PC-9 (cell line): ENCODE measurements at regions not wholly inside any gene's neighbourhood (a gene's known extent, or its start where the extent isn't known, plus 50 kb on each side); places are given as distances from the start of the nearest gene placed in this dataset.

Experiments
- BruUV-seq: library from RNA; stranded (reverse); fragments of 400-500 nt; replicated peaks from 2 replicates; lab custom pipeline; 2021; lab: Mats Ljungman, UMichigan
- CTCF ChIA-PET: fragments of 300-600 bp; sonication (Branson Sonifier 250); formaldehyde crosslinking; loops from one replicate; lab custom pipeline; 2022; ENCODE audit warnings: antibody characterized with exemption; lab: Charles Lee
- POLR2A ChIA-PET: fragments of 300-600 bp; sonication (Branson Sonifier 250); formaldehyde crosslinking; loops from one replicate; lab custom pipeline; 2022; ENCODE audit warnings: antibody characterized with exemption; ENCODE audit not compliant: unreplicated experiment; lab: Charles Lee
- DNase-seq, 2 experiments: peaks; one replicate each; pipeline versions ENCODE4 v3.0.0 to v3.0.0-alpha.2; 2015 to 2022; ENCODE audit warnings: mixed read lengths in 1 of 2
- H2AFZ ChIP-seq: fragments of 200-600 bp; sonication (generic); 2 replicates; pipeline ENCODE4 v1.8.1; 2017; ENCODE audit warnings: antibody characterized with exemption
- H3F3A ChIP-seq: fragments of 200-600 bp; sonication (generic); 2 replicates; pipeline ENCODE4 v1.8.1; 2017; ENCODE audit warnings: antibody characterized with exemption, mild to moderate bottlenecking, low read depth; ENCODE audit not compliant: insufficient read depth
- H3K27ac ChIP-seq: fragments of 200-600 bp; sonication (generic); 2 replicates; pipeline ENCODE4 v1.6.1; 2016; ENCODE audit warnings: mixed run types
- H3K27me3 ChIP-seq: fragments of 200-600 bp; sonication (generic); 2 replicates; pipeline ENCODE4 v1.6.1; 2016; ENCODE audit warnings: low read depth, mixed run types; ENCODE audit not compliant: insufficient read depth
- H3K36me3 ChIP-seq: fragments of 200-600 bp; sonication (generic); 2 replicates; pipeline ENCODE4 v1.6.1; 2016; ENCODE audit warnings: low read depth, mixed run types
- H3K4me1 ChIP-seq: fragments of 200-600 bp; sonication (generic); replicated peaks from 2 replicates; pipeline ENCODE4 v1.6.1; 2016; ENCODE audit warnings: mixed run types; ENCODE audit not compliant: insufficient read depth
- H3K4me2 ChIP-seq: fragments of 200-600 bp; sonication (generic); 2 replicates; pipeline ENCODE4 v1.6.1; 2017; ENCODE audit warnings: mixed run types
- H3K4me3 ChIP-seq: fragments of 200-600 bp; sonication (generic); 2 replicates; pipeline ENCODE4 v1.6.1; 2016; ENCODE audit warnings: mixed run types
- H3K79me2 ChIP-seq: fragments of 200-600 bp; sonication (generic); 2 replicates; pipeline ENCODE4 v1.6.1; 2017; ENCODE audit warnings: low read depth, mixed run types
- H3K9me2 ChIP-seq: fragments of 200-600 bp; sonication (generic); 2 replicates; pipeline ENCODE4 v1.8.1; 2017; ENCODE audit warnings: mild to moderate bottlenecking; ENCODE audit not compliant: insufficient read depth
- H3K9me3 ChIP-seq: fragments of 200-600 bp; sonication (generic); 2 replicates; pipeline ENCODE4 v1.8.1; 2016; ENCODE audit warnings: low read depth; ENCODE audit not compliant: insufficient read depth
- H4K20me1 ChIP-seq: fragments of 200-600 bp; sonication (generic); 2 replicates; pipeline ENCODE4 v1.8.1; 2017; ENCODE audit not compliant: insufficient read depth
- EZH2 ChIP-seq: fragments of 200-600 bp; sonication (generic); IDR thresholded peaks from 2 replicates; pipeline ENCODE4 v1.8.0; 2017; ENCODE audit warnings: antibody characterized with exemption, low read depth
- intact Hi-C: fragments of 100-400 bp; cut with micrococcal nuclease; formaldehyde crosslinking; loops from one replicate; pipeline ENCODE4 v1.10.0; 2022; ENCODE audit not compliant: unreplicated experiment
- TF ChIP-seq, protein P1 (sequence below): fragments of 200-600 bp; sonication (generic); conservative IDR thresholded peaks from 2 replicates; pipeline ENCODE4 v1.6.1; 2017; ENCODE audit warnings: mixed run types, antibody characterized with exemption, mild to moderate bottlenecking, moderate library complexity

DNA sequence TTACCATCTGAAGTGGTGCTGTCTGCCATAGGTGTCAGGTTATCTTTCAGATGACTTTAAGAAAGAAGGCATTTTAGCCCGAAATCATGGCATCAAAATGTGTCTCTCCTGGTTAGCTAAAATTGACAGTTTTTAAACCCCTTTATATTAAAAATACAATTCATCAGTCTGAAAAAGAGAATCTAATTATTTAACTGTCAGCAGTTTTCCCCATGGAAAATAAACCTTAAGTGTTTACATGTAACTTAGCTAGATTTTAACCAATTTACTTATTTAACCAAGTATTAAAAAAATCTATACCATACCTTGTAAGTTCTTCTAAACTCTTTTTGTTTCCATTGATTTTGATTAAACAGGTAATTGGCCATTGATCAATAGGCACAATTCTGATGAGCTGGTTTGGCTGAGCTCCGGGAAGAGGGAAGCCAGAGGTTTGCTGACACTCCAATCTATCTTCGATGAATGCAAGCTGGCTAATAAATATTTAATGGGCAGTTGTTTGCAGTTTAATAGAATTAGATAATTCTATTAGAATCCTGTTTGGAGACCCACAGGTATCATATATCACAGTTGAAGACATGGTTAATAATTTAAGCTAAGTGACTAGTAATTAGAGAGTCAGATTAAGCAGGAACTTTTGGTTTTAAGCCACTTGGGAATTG, 114.0 kb downstream of the MAT2B start:
- Histone ChIP-seq H3K27me3 (peaks cover 40% of the 10 kb centered on the region), H3K79me2 (no peaks in the 10 kb centered on the region), H3K27ac (no peak overlapping the region), H3K36me3 (no peaks in the 10 kb centered on the region), H2AFZ (no peak overlapping the region), H4K20me1 (no peaks in the 10 kb centered on the region), H3K9me2 (no peaks in the 10 kb centered on the region), H3K4me1 (no peaks in the 10 kb centered on the region), H3F3A (no peaks in the 10 kb centered on the region), H3K4me3 (no peak overlapping the region), H3K4me2 (no peak overlapping the region), H3K9me3 (no peaks in the 10 kb centered on the region)
- intact Hi-C loops: no loop called here
- DNase-seq: no peak
- no peak for TF ChIP-seq EZH2
- TF ChIP-seq, protein P1, sequence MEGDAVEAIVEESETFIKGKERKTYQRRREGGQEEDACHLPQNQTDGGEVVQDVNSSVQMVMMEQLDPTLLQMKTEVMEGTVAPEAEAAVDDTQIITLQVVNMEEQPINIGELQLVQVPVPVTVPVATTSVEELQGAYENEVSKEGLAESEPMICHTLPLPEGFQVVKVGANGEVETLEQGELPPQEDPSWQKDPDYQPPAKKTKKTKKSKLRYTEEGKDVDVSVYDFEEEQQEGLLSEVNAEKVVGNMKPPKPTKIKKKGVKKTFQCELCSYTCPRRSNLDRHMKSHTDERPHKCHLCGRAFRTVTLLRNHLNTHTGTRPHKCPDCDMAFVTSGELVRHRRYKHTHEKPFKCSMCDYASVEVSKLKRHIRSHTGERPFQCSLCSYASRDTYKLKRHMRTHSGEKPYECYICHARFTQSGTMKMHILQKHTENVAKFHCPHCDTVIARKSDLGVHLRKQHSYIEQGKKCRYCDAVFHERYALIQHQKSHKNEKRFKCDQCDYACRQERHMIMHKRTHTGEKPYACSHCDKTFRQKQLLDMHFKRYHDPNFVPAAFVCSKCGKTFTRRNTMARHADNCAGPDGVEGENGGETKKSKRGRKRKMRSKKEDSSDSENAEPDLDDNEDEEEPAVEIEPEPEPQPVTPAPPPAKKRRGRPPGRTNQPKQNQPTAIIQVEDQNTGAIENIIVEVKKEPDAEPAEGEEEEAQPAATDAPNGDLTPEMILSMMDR: no peak
- ChIA-PET POLR2A (no interaction called here), CTCF (no interaction called here)
- BruUV-seq: no TSS peak

DNA sequence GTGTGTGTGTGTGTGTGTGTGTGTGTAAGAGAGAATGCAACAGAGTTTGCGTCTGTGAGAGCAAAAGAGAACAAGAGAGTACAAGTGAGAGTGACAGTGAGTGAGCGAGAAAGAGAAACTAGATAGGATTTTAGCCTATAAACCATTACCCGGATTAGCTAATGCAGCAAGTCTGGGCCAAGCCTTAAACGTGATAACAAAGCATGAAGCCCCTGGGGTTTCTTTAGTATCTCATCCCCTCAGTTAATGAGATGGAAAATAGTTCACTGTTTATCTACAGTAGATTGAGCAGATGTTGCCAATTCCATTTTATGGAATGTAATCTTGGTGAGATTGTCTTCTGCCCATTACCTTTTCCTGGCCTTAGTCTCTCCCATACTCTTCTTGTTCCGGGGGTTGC, 114.5 kb downstream of the MAT2B start:
- intact Hi-C loops: no loop called here
- DNase-seq: no peak
- Histone ChIP-seq H3K79me2 (no peaks in the 10 kb centered on the region), H3K4me3 (no peak overlapping the region), H3K36me3 (no peaks in the 10 kb centered on the region), H3K27ac (no peak overlapping the region), H2AFZ (no peak overlapping the region), H3K9me2 (no peaks in the 10 kb centered on the region), H3K9me3 (no peaks in the 10 kb centered on the region), H3K4me1 (no peaks in the 10 kb centered on the region), H3K4me2 (no peak overlapping the region), H3F3A (no peaks in the 10 kb centered on the region), H3K27me3 (peaks cover 45% of the 10 kb centered on the region), H4K20me1 (no peaks in the 10 kb centered on the region)
- POLR2A ChIA-PET: no interaction called here
- CTCF ChIA-PET: no interaction called here
- BruUV-seq: no TSS peak
- TF ChIP-seq, protein P1: no peak
- TF ChIP-seq EZH2: no peak

DNA sequence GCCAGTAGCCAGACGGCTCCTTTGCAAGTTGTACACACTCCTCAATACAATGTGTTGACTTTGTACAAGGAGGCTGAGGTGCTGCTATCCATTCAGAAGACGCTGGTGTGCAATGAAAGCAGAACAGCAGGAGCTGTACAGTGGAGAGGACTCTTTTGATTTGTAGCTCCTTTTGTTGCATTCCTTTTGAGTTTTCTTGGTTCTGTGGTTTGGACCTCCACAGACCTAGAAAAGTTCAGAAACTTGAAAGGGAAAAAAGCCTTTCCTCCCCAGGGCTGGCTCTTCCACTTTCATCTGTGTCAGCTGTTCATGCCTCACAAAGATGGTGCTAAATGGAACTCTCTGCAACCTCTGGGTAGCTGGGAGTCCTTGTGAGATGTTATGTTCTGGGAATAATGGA, 117.4 kb downstream of the MAT2B start:
- no peak overlapping the region for H3K4me3 ChIP-seq
- H3F3A ChIP-seq: no peaks in the 10 kb centered on the region
- no peaks in the 10 kb centered on the region for H3K9me2 ChIP-seq
- H3K79me2 ChIP-seq: no peaks in the 10 kb centered on the region
- H3K4me1 ChIP-seq: no peaks in the 10 kb centered on the region
- no TSS peak for BruUV-seq
- no peaks in the 10 kb centered on the region for H4K20me1 ChIP-seq
- no peak overlapping the region for H3K27ac ChIP-seq
- H3K36me3 ChIP-seq: no peaks in the 10 kb centered on the region
- no peak for TF ChIP-seq EZH2
- TF ChIP-seq, protein P1: no peak
- no peaks in the 10 kb centered on the region for H3K9me3 ChIP-seq
- H3K4me2 ChIP-seq: no peak overlapping the region
- no peak overlapping the region for H2AFZ ChIP-seq
- POLR2A ChIA-PET: no interaction called here
- CTCF ChIA-PET: no interaction called here
- H3K27me3 ChIP-seq: peaks cover 41% of the 10 kb centered on the region
- no peak for DNase-seq
- intact Hi-C loops: no loop called here
